Right cardiac atrium (tissue), 5 donors: ENCODE measurements at regions not wholly inside any gene's neighbourhood (a gene's known extent, or its start where the extent isn't known, plus 50 kb on each side); places are given as distances from the start of the nearest gene placed in this dataset.
"Not testable (repeated sequence)": the region's sequence is repeated elsewhere in the genome, so short reads cannot be mapped to it uniquely, and the experiment has no call there.

ENCODE experiments used
- ATAC-seq, 2 donors: fragments of 200-7000 bp; cut with Tn5 transposase; one replicate each; pipeline versions ENCODE4 v1.8.0 to v1.9.1; 2020; ENCODE audit warnings: moderate library complexity in 2 of 2, mild to moderate bottlenecking in 1 of 2
- DNase-seq, 3 donors: peaks; one replicate each; pipeline ENCODE4 v3.0.0-alpha.2; 2020
- H3K27ac ChIP-seq: one replicate; pipeline ENCODE4 v1.5.1; 2013; ENCODE audit warnings: mild to moderate bottlenecking, low read length, control low read depth, moderate library complexity
- H3K27me3 ChIP-seq: one replicate; pipeline ENCODE4 v1.6.1; 2013; ENCODE audit not compliant: control insufficient read depth, insufficient read depth
- H3K4me1 ChIP-seq: one replicate; pipeline ENCODE4 v1.6.1; 2013; ENCODE audit warnings: low read length; ENCODE audit not compliant: control insufficient read depth, insufficient read depth
- H3K4me3 ChIP-seq: one replicate; pipeline ENCODE4 v1.5.1; 2013; ENCODE audit warnings: low read length, control low read depth
- H3K9me3 ChIP-seq: one replicate; pipeline ENCODE4 v1.6.1; 2013; ENCODE audit warnings: low read length; ENCODE audit not compliant: control insufficient read depth
- WGBS: extraction: QIAGEN DNeasy Blood & Tissue Kit; methylation state at CpG from one replicate; pipeline ENCODE4 v1.1.7; 2013; 5-methylcytosine and 5-hydroxymethylcytosine counted together
- intact Hi-C, 4 donors: fragments of 100-400 bp; cut with DNase I; formaldehyde crosslinking; loops; one replicate each; pipeline versions ENCODE4 v1.11.0 to v1.14.0; 2022 to 2023
- donor health status: healthy with polysubstance abuse.
- donor health status: DM: no; HTN: yes; CAD: no.
- donor health status: DM: no; HTN: no; CAD: no.
- donor health status: DM: no; HTN: yes; CAD: no; lungs with severe emphysema.
- donor health status: DM: yes; HTN: yes; CAD: no.

DNA sequence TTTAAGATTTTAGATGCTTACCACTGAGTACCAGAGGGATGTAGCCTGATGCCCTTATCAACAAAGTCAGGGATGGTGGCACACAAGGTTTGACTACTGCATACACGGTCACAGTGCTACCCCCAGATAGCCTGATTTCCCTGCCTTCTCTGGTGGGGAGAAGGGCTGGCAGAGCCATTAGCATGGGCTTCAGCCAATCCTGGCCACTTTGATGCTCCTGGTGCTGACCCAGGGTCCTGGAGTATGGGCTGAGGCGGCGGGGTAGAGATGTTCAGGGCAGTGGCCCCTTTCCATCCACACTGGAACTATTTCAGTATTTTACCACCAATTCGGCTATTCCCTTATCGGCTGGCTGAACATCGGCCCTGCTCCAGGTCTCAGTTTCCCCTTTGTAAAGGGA lies 83.2 kb downstream of the POTEB3 start:
- H3K4me3 ChIP-seq, intact Hi-C loops, ATAC-seq, H3K4me1 ChIP-seq, H3K27me3 ChIP-seq, H3K9me3 ChIP-seq, H3K27ac ChIP-seq: not testable (repeated sequence)
- peak in 1 of 3 donors; percentile 1 for DNase-seq
- 80% methylated on average over 1 of the region's 6 CpGs for WGBS

DNA sequence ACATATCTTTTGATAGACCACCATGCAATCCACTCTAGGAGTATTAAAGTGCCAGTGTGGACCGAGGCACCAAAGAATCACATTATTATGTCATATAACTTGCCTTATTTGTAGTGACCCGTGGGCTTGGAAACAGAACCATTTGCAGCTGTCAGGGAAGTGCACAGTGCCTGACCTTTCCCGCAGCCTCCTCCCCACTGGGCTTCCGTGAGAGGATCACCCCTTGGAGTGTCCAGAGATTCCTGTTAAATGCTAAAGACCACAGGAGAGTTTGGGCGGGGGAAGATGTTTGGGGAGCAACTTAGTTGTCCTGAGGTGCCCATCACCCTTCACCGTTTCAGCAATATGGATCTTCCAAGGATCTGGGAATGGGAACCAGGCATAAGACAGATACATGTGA lies 84.4 kb downstream of the POTEB3 start:
- H3K4me3 ChIP-seq, H3K4me1 ChIP-seq, H3K27me3 ChIP-seq, intact Hi-C loops, ATAC-seq, H3K27ac ChIP-seq, DNase-seq, H3K9me3 ChIP-seq: not testable (repeated sequence)
- WGBS: 72% methylated on average over 3 of the region's 6 CpGs

DNA sequence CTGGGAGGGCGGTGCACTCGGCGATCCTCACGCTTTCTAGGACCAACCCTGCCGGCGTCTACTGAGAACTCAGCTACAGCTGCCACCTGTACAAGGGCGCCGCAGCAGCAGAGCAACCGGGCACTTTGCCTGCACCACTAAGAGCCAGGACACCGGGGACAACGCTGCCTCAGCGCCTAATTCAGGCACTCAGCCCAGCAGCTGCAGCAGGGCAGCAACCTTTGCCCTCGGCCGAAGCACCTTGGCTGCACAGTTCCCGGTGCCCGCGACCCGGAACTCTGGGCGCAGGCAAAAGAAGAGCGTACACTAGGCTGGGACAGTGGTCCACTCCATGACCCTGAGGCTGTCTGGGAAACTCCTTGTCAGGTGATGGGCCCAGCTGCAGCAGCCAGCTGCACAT lies 85.7 kb downstream of the POTEB3 start:
- H3K27me3 ChIP-seq, H3K27ac ChIP-seq, intact Hi-C loops, DNase-seq, ATAC-seq, H3K4me3 ChIP-seq, H3K9me3 ChIP-seq, H3K4me1 ChIP-seq: not testable (repeated sequence)
- no CpG with 5 or more reads among the region's 20 CpGs for WGBS

DNA sequence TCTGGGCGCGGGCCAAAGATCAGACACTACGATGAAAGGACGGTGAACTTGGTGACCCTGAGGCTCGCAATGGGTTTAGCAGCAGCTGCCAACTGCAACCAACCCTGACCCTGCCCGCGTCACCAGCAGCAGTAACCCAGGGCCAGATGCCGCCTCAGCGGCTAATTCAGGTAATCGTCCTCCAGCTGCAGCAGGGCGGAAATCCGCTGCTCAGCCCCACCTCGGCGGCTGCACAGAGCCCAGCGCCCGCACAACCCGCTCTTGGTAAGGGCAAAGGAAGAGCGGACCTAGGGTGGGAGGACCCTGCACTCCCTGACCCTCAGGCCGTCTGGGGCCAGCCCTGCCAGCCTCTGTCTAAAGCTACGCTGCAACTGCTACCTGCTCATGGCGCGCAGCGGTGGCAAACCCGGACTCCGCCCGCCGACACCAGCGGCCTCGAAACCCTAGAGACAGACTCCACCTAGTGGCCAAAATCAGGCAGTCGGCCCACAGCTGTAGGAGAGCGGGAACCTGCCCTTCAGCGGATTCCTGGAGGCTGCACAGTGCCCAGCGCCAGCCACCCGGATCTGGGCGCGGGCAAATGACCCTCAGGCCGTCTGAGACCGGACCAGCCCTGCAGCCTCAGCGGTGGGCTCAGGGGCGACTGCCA lies 87.5 kb downstream of the POTEB3 start:
- ATAC-seq, intact Hi-C loops, H3K4me3 ChIP-seq, H3K4me1 ChIP-seq, H3K27ac ChIP-seq, H3K27me3 ChIP-seq, DNase-seq, H3K9me3 ChIP-seq: not testable (repeated sequence)
- WGBS: no CpG with 5 or more reads among the region's 40 CpGs

DNA sequence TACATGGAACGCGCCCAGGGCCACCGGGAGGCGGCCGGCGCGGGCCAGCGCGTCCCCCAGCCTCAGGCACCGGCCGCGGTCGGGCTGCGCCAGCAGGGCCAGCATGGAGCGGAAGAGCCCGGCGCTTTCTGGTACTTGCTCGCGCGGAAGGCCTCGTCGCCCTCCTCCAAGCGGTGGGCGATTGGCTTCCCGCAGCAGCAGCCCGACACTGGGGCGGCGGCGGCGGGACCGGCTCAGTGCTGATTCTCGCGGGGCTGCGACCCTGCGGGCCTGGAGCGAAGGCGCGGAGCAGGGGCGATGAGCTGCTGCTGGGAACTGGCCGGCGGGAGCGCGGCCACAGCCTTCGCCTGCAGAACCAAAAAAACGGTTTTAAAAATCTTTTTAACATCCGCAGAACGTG lies 95.3 kb downstream of the POTEB3 start:
- intact Hi-C loops, H3K27ac ChIP-seq, H3K9me3 ChIP-seq, H3K4me1 ChIP-seq, H3K4me3 ChIP-seq, ATAC-seq, H3K27me3 ChIP-seq: not testable (repeated sequence)
- 35% methylated on average over 19 of the region's 47 CpGs for WGBS
- peak in 2 of 3 donors; percentile 32 to 47 for DNase-seq

DNA sequence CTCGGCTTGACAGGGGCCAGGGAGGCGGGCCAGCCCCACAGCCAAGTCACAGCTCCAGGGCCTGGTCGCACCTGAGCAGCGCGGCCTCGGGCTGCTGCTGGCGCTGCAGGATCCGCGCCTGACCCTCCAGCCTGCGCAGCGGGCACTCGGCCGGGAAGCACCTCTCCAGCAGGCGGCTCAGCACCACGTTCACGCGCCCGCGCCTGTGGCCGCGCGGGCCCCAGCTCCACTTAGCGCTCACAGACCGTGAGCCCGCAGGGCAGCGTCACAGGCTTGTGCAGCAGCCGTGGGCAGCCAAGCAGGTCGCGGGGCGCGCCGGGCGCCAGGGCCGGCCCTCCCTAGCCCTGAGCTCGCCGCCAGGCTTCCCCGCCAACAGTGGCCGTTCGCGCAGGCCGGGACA lies 95.8 kb downstream of the POTEB3 start:
- H3K4me3 ChIP-seq: not testable (repeated sequence)
- no CpG with 5 or more reads among the region's 41 CpGs for WGBS
- ATAC-seq: peak; percentile 62

DNA sequence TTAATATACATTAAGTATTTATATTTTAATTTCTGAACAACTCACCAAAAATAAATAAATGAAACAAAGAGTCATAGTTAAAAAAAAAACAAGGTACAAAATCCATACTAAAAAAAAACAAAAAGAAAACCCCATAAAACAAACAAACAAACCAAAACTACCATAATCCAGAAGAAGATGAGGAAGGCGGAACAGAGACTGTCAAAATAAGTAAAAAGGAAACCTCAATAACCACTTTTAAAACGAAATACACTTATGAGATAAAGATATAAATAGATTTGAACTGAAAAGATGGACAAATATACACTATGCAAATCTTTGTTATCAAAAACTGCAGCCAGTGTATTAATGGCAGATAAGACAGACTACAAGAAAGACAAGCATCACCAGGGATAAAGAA lies 103.3 kb downstream of the POTEB3 start:
- intact Hi-C loops, H3K27me3 ChIP-seq, DNase-seq, ATAC-seq, H3K4me3 ChIP-seq, H3K4me1 ChIP-seq, H3K9me3 ChIP-seq, H3K27ac ChIP-seq: not testable (repeated sequence)
- WGBS: no CpG with 5 or more reads among the region's 2 CpGs

More for the DNA sequence above, 95.8 kb downstream of the POTEB3 start:
- H3K27ac ChIP-seq, H3K4me1 ChIP-seq, H3K27me3 ChIP-seq, intact Hi-C loops, DNase-seq, H3K9me3 ChIP-seq: not testable (repeated sequence)

DNA sequence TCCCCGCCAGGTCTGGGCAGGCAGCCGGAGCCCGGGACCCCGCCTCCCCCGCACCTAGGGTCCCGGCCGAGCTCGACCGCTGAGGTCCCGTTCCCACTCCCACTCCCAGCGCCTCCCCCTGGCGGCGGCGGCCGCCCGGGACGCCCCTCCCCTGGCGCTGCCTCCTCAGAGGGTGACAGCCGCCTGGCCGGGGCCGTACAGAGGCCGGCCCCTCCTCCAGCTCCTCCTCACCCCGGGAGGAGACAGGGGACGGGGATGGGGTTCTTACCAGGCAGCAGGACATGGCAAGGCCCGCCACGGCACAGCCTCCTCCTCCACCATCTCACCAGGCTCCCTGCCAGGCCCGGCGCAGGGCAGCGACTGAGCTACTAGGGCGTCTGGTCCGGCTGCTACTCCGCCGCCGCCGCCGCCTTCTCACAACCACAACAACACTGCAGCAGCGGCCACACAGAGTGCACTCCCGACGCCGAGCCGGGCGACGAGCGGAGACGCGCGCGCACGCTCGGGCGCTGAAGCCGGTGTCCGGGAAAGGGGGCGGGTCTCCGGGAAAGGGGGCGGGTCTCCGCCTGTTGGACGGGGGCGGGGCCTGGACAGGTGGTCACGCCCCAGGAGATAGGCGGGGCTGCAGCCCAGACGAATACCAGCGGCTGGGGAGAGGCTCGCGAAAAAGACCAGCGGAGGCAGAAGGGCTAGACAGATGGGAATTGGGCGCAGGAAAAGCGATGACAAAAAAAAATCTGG lies 115.4 kb downstream of the POTEB3 start:
- H3K4me1 ChIP-seq, H3K4me3 ChIP-seq, H3K27ac ChIP-seq, H3K9me3 ChIP-seq, intact Hi-C loops, H3K27me3 ChIP-seq: not testable (repeated sequence)
- ATAC-seq (peak; percentile 88 to 94), DNase-seq (peak; percentile 3 to 39 (median 12))
- WGBS: 44% methylated on average over 30 of the region's 68 CpGs

DNA sequence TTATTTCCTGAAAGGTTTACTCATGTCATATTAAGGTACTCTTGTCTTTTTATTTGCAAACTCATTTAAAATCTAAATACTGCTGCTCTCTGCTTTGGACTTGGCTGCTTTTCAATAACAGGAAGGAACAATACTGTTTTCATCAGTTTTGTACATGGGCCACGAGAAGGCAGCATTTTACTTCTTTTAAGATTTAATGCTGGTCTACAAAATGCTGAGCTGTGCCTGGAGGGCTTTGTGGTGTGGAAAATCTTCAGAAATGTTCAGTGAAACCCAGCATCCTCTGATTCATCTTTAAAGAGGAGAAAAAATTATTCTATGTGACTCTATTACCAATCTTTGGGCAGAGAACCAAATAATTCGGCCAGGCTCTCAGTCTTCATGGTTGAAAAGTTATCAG lies 155.9 kb downstream of the POTEB3 start:
- H3K27ac ChIP-seq, H3K4me3 ChIP-seq, intact Hi-C loops, H3K27me3 ChIP-seq, H3K4me1 ChIP-seq, DNase-seq, H3K9me3 ChIP-seq: not testable (repeated sequence)
- WGBS: 39% methylated on average over 1 of the region's 2 CpGs
- ATAC-seq: peak; percentile 71 to 84

DNA sequence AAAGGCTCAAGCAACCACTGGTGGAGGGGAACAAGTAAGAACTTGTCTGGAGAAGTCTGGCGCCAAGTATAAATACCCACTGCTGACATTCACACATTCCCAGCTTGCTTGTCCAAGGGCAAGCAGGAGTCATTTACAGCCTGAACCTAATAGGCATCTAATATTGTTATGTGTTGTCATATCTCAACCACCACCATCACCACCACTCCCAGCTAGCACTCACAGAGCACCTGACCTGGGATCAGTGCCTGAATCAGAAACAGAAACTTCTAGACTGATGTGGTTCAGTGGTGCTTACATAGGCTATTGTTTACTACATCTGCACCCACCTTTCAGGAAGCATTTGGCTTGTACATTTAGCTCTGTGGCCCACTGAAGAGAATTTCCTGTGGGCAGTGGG lies 157.1 kb downstream of the POTEB3 start:
- DNase-seq, H3K4me1 ChIP-seq, H3K9me3 ChIP-seq, H3K4me3 ChIP-seq, H3K27ac ChIP-seq, intact Hi-C loops, H3K27me3 ChIP-seq: not testable (repeated sequence)
- no CpG with 5 or more reads among the region's 1 CpG for WGBS
- ATAC-seq: peak; percentile 10 to 20

DNA sequence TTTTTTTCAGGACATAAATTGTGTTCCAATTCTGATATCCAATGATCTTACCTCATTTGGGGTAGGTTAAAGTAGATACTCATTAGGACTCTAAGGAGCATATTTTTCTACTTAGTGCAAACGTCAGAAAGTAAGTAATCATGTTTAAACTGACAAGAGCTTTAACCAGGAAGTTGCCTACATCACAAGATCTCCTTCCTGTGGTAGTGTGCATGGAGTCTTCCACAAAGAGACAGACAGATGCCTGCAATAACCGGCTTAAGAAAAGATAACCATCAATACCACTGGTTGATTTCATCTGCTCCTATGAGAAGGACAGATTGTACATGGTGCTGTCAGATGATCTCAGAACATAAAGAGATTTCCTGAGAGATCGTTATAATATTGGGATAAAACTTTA lies 160.0 kb downstream of the POTEB3 start:
- DNase-seq, H3K4me3 ChIP-seq, H3K27me3 ChIP-seq, H3K4me1 ChIP-seq, ATAC-seq, H3K27ac ChIP-seq, intact Hi-C loops, H3K9me3 ChIP-seq: not testable (repeated sequence)
- WGBS: no CpG with 5 or more reads among the region's 3 CpGs
